ENCODE measurements at regions not wholly inside any gene's neighbourhood (a gene's known extent, or its start where the extent isn't known, plus 50 kb on each side); places are given as distances from the start of the nearest gene placed in this dataset.

GRCh38 chr13:108005231-108005630 lies 210.1 kb downstream of the LIG4 start:
- no peak for DNase-seq (ENCODE audit: low read depth, low spot score)
- no peak for TF ChIP-seq CTCF (IDR thresholded peaks at IDR 0.05; ENCODE audit: low read depth, low read length)
- no peak overlapping the region for H3K27ac ChIP-seq (ENCODE audit: low read depth, low read length)
- POLR2A ChIA-PET, result no interaction called here
- peaks cover 3% of the 10 kb centered on the region; the same call in 1 of the 2 replicates for H3K9me3 ChIP-seq (ENCODE audit: control insufficient read depth, insufficient read depth, low read length)
- H3K27me3 ChIP-seq (ENCODE audit: control insufficient read depth, insufficient read depth, low read length), result peaks cover 3% of the 10 kb centered on the region
- CTCF ChIA-PET, result no interaction called here
- H3K4me3 ChIP-seq (ENCODE audit: low read depth, low read length), result no peak overlapping the region

GRCh38 chr13:108003626-108004025 lies 211.7 kb downstream of the LIG4 start:
- ChIA-PET CTCF (no interaction called here), POLR2A (no interaction called here)
- DNase-seq (ENCODE audit: low read depth, low spot score), result no peak
- TF ChIP-seq CTCF (IDR thresholded peaks at IDR 0.05; ENCODE audit: low read depth, low read length), result no peak
- Histone ChIP-seq H3K9me3 (ENCODE audit: control insufficient read depth, insufficient read depth, low read length) (peaks cover 3% of the 10 kb centered on the region; the same call in 1 of the 2 replicates), H3K27me3 (ENCODE audit: control insufficient read depth, insufficient read depth, low read length) (peaks cover 3% of the 10 kb centered on the region), H3K4me3 (ENCODE audit: low read depth, low read length) (no peak overlapping the region), H3K27ac (ENCODE audit: low read depth, low read length) (no peak overlapping the region)

GRCh38 chr13:108000998-108001397 lies 214.3 kb downstream of the LIG4 start:
- CTCF ChIA-PET, result no interaction called here
- H3K27ac ChIP-seq (ENCODE audit: low read depth, low read length), result no peak overlapping the region
- TF ChIP-seq CTCF (IDR thresholded peaks at IDR 0.05; ENCODE audit: low read depth, low read length), result no peak
- H3K27me3 ChIP-seq (ENCODE audit: control insufficient read depth, insufficient read depth, low read length), result peaks cover 3% of the 10 kb centered on the region
- POLR2A ChIA-PET, result no interaction called here
- H3K9me3 ChIP-seq (ENCODE audit: control insufficient read depth, insufficient read depth, low read length), result no peaks in the 10 kb centered on the region
- no peak overlapping the region for H3K4me3 ChIP-seq (ENCODE audit: low read depth, low read length)
- no peak for DNase-seq (ENCODE audit: low read depth, low spot score)

GRCh38 chr13:107999751-108000150 lies 215.6 kb downstream of the LIG4 start:
- ChIA-PET POLR2A (no interaction called here), CTCF (interaction anchor here (0.7 kb wide), 1 partner anchor 205 kb away, joined by 3 read pairs; no protein-coding TSS in a partner anchor)
- no peak overlapping the region for H3K27ac ChIP-seq (ENCODE audit: low read depth, low read length)
- no peak for DNase-seq (ENCODE audit: low read depth, low spot score)
- no peak for TF ChIP-seq CTCF (IDR thresholded peaks at IDR 0.05; ENCODE audit: low read depth, low read length)
- no peaks in the 10 kb centered on the region for H3K9me3 ChIP-seq (ENCODE audit: control insufficient read depth, insufficient read depth, low read length)
- H3K27me3 ChIP-seq (ENCODE audit: control insufficient read depth, insufficient read depth, low read length), result peaks cover 3% of the 10 kb centered on the region
- no peak overlapping the region for H3K4me3 ChIP-seq (ENCODE audit: low read depth, low read length)

- POLR2A ChIA-PET, result no interaction called here
- H3K4me3 ChIP-seq (ENCODE audit: low read depth, low read length), result no peak overlapping the region
Observed at GRCh38 chr13:107994137-107994536, 221.2 kb downstream of the LIG4 start.

More at GRCh38 chr13:107994137-107994536, 221.2 kb downstream of the LIG4 start:
- CTCF ChIA-PET, result no interaction called here
- Histone ChIP-seq H3K27me3 (ENCODE audit: control insufficient read depth, insufficient read depth, low read length) (no peaks in the 10 kb centered on the region), H3K27ac (ENCODE audit: low read depth, low read length) (no peak overlapping the region), H3K9me3 (ENCODE audit: control insufficient read depth, insufficient read depth, low read length) (no peaks in the 10 kb centered on the region)
- DNase-seq (ENCODE audit: low read depth, low spot score), result no peak
- no peak for TF ChIP-seq CTCF (IDR thresholded peaks at IDR 0.05; ENCODE audit: low read depth, low read length)
